Sigmoid colon (tissue), 6 donors: ENCODE measurements at regions not wholly inside any gene's neighbourhood (a gene's known extent, or its start where the extent isn't known, plus 50 kb on each side); places are given as distances from the start of the nearest gene placed in this dataset.

ENCODE experiments used
- DNase-seq: peaks from one replicate; pipeline ENCODE4 v3.0.0-alpha.2; 2019
- H3K27ac ChIP-seq, 4 donors: fragments of 200-600 bp; sonication (generic); one replicate each; pipeline ENCODE4 v1.5.1; 2016 to 2019; ENCODE audit warnings: mild to moderate bottlenecking in 1 of 4
- H3K27me3 ChIP-seq, 3 donors: fragments of 200-600 bp; sonication (generic); one replicate each; pipeline ENCODE4 v1.5.1; 2019; ENCODE audit warnings: mild to moderate bottlenecking in 1 of 3
- H3K36me3 ChIP-seq, 4 donors: fragments of 200-600 bp; sonication (generic); one replicate each; pipeline ENCODE4 v1.5.1; 2016 to 2019
- H3K4me1 ChIP-seq, 4 donors: fragments of 200-600 bp; sonication (generic); one replicate each; pipeline ENCODE4 v1.5.1; 2017 to 2019
- H3K4me3 ChIP-seq, 4 donors: fragments of 200-600 bp; sonication (generic); one replicate each; pipeline ENCODE4 v1.5.1; 2017 to 2019; ENCODE audit warnings: mild to moderate bottlenecking in 2 of 4, moderate library complexity in 1 of 4
- H3K9me3 ChIP-seq, 4 donors: fragments of 200-600 bp in 3 of 4; sonication (generic) in 3 of 4; one replicate each; pipeline versions ENCODE4 v1.5.1 to v1.6.1; 2013 to 2019
- CTCF ChIP-seq, 4 experiments: fragments of 450-650 bp in 3 of 4; fragments of 200-600 bp in 1 of 4; IDR thresholded peaks; one replicate each; pipeline ENCODE4 v1.5.1; 2016 to 2019; ENCODE audit warnings: antibody characterized with exemption in 4 of 4, mild to moderate bottlenecking in 3 of 4, moderate library complexity in 2 of 4
- EP300 ChIP-seq, 4 donors: sonication (generic); formaldehyde crosslinking; IDR thresholded peaks; one replicate each; pipeline ENCODE4 v1.6.1; 2017; ENCODE audit warnings: antibody characterized with exemption in 4 of 4
- POLR2A ChIP-seq, 2 donors: fragments of 450-650 bp; IDR thresholded peaks; one replicate each; pipeline ENCODE4 v1.6.1; 2016; ENCODE audit warnings: antibody characterized with exemption in 2 of 2, mild to moderate bottlenecking in 2 of 2, moderate library complexity in 2 of 2
- POLR2AphosphoS5 ChIP-seq, 4 donors: sonication (generic); formaldehyde crosslinking; IDR thresholded peaks; one replicate each; pipeline ENCODE4 v1.6.1; 2017; ENCODE audit warnings: antibody characterized with exemption in 4 of 4
- WGBS, 2 donors: extraction: QIAGEN DNeasy Blood & Tissue Kit; methylation state at CpG; one replicate each; pipeline ENCODE4 v1.1.7; 2013; 5-methylcytosine and 5-hydroxymethylcytosine counted together
- intact Hi-C: fragments of 100-400 bp; cut with DNase I; formaldehyde crosslinking; loops from one replicate; pipeline ENCODE4 v1.15.1; 2023
- donor health status: healthy with polysubstance abuse.
- donor health status: healthy.

GRCh38 chr2:5826979-5827655 is 134.9 kb downstream of the SOX11 start:
- Histone ChIP-seq H3K27ac (no peak overlapping the region), H3K36me3 (no peaks in the 10 kb centered on the region), H3K9me3 (no peaks in the 10 kb centered on the region), H3K4me3 (no peak overlapping the region), H3K27me3 (no peaks in the 10 kb centered on the region), H3K4me1 (no peaks in the 10 kb centered on the region)
- no peak for DNase-seq
- no peak for TF ChIP-seq CTCF (IDR thresholded peaks at IDR 0.05)
- no peak for TF ChIP-seq EP300 (IDR thresholded peaks at IDR 0.05)
- no peak for TF ChIP-seq POLR2A (IDR thresholded peaks at IDR 0.05)
- TF ChIP-seq POLR2AphosphoS5 (IDR thresholded peaks at IDR 0.05) = no peak
- 39 to 56% methylated on average over 5 of the region's 5 CpGs for WGBS, 2 donors
- intact Hi-C loops = no loop called here

GRCh38 chr2:5834501-5834900 is 142.3 kb downstream of the SOX11 start:
- TF ChIP-seq EP300 (IDR thresholded peaks at IDR 0.05) (no peak), POLR2AphosphoS5 (IDR thresholded peaks at IDR 0.05) (no peak), POLR2A (IDR thresholded peaks at IDR 0.05) (no peak)
- no peak overlapping the region for H3K4me3 ChIP-seq

GRCh38 chr2:5839550-5839949 is 147.4 kb downstream of the SOX11 start:
- Histone ChIP-seq H3K9me3 (no peaks in the 10 kb centered on the region), H3K27me3 (no peaks in the 10 kb centered on the region), H3K4me1 (no peaks in the 10 kb centered on the region), H3K4me3 (no peak overlapping the region), H3K36me3 (no peaks in the 10 kb centered on the region), H3K27ac (no peak overlapping the region)
- no peak for TF ChIP-seq POLR2AphosphoS5 (IDR thresholded peaks at IDR 0.05)
- no peak for TF ChIP-seq CTCF (IDR thresholded peaks at IDR 0.05)
- no peak for TF ChIP-seq POLR2A (IDR thresholded peaks at IDR 0.05)
- TF ChIP-seq EP300 (IDR thresholded peaks at IDR 0.05) = no peak
- intact Hi-C loops = no loop called here
- DNase-seq = no peak
- 62 to 68% methylated on average over 7 of the region's 7 CpGs for WGBS, 2 donors

More at GRCh38 chr2:5834501-5834900, 142.3 kb downstream of the SOX11 start:
- no peak for DNase-seq
- no peaks in the 10 kb centered on the region for H3K27me3 ChIP-seq
- H3K9me3 ChIP-seq = no peaks in the 10 kb centered on the region
- no peaks in the 10 kb centered on the region for H3K4me1 ChIP-seq
- H3K27ac ChIP-seq = no peak overlapping the region
- 66 to 87% methylated on average over 4 of the region's 4 CpGs for WGBS, 2 donors
- intact Hi-C loops = no loop called here
- H3K36me3 ChIP-seq = no peaks in the 10 kb centered on the region

GRCh38 chr2:5841126-5841525 is 148.9 kb downstream of the SOX11 start:
- WGBS, 2 donors = 47 to 57% methylated on average over 2 of the region's 2 CpGs
- no peaks in the 10 kb centered on the region for H3K27me3 ChIP-seq
- TF ChIP-seq CTCF (IDR thresholded peaks at IDR 0.05) = no peak
- TF ChIP-seq POLR2AphosphoS5 (IDR thresholded peaks at IDR 0.05) = no peak
- TF ChIP-seq POLR2A (IDR thresholded peaks at IDR 0.05) = no peak
- no peak for TF ChIP-seq EP300 (IDR thresholded peaks at IDR 0.05)
- H3K27ac ChIP-seq = no peak overlapping the region
- H3K4me3 ChIP-seq = no peak overlapping the region
- no peak for DNase-seq
- H3K4me1 ChIP-seq = no peaks in the 10 kb centered on the region
- intact Hi-C loops = no loop called here
- no peaks in the 10 kb centered on the region for H3K9me3 ChIP-seq
- H3K36me3 ChIP-seq = no peaks in the 10 kb centered on the region

GRCh38 chr2:5842326-5842725 is 150.1 kb downstream of the SOX11 start:
- Histone ChIP-seq H3K27ac (no peak overlapping the region), H3K4me1 (no peaks in the 10 kb centered on the region), H3K4me3 (no peak overlapping the region), H3K36me3 (no peaks in the 10 kb centered on the region), H3K27me3 (no peaks in the 10 kb centered on the region), H3K9me3 (no peaks in the 10 kb centered on the region)
- TF ChIP-seq POLR2A (IDR thresholded peaks at IDR 0.05) (no peak), CTCF (IDR thresholded peaks at IDR 0.05) (no peak), POLR2AphosphoS5 (IDR thresholded peaks at IDR 0.05) (no peak), EP300 (IDR thresholded peaks at IDR 0.05) (no peak)
- no peak for DNase-seq
- 93 to 94% methylated on average over 14 of the region's 14 CpGs for WGBS, 2 donors
- intact Hi-C loops = no loop called here
